ENCODE measurements at regions not wholly inside any gene's neighbourhood (a gene's known extent, or its start where the extent isn't known, plus 50 kb on each side); places are given as distances from the start of the nearest gene placed in this dataset.

GRCh38 chr1:222107975-222108374, 366.1 kb upstream of the DUSP10 start:
- no peaks in the 10 kb centered on the region for H3K36me3 ChIP-seq (ENCODE audit: control insufficient read depth, insufficient read depth, low read length)
- Mint-ChIP-seq H3K4me1 (ENCODE audit: low read depth, unreplicated experiment) (no peaks in the 10 kb centered on the region), H3K9me3 (ENCODE audit: unreplicated experiment) (no peaks in the 10 kb centered on the region), H3K27me3 (ENCODE audit: insufficient read depth, unreplicated experiment) (peaks cover 8% of the 10 kb centered on the region), H3K4me3 (ENCODE audit: unreplicated experiment) (no peak overlapping the region), H3K27ac (ENCODE audit: unreplicated experiment) (no peak overlapping the region), H3K36me3 (ENCODE audit: insufficient read depth, unreplicated experiment) (no peaks in the 10 kb centered on the region)
- H3K4me1 ChIP-seq: no peaks in the 10 kb centered on the region
- no peak for TF ChIP-seq CTCF (IDR thresholded peaks at IDR 0.05; ENCODE audit: insufficient read depth in 1 of 2, low read depth in 1 of 2, low read length in 1 of 2, severe bottlenecking in 1 of 2, unreplicated experiment in 1 of 2)
- no peaks in the 10 kb centered on the region for H3K27me3 ChIP-seq (replicated peaks; ENCODE audit: control insufficient read depth, insufficient read depth, low read length)
- no peak for DNase-seq
- BruUV-seq (replicated peaks): no TSS peak
- intact Hi-C loops (cut with micrococcal nuclease; ENCODE audit: unreplicated experiment): no loop called here
- H3K4me3 ChIP-seq (ENCODE audit: low read depth, low read length): no peak overlapping the region
- POLR2A ChIA-PET: no interaction called here
- no peaks in the 10 kb centered on the region for H3K9me3 ChIP-seq
- CTCF ChIA-PET: no interaction called here

GRCh38 chr1:222107267-222107666, 365.4 kb upstream of the DUSP10 start:
- Histone ChIP-seq H3K4me1 (no peaks in the 10 kb centered on the region), H3K9me3 (no peaks in the 10 kb centered on the region), H3K27me3 (replicated peaks; ENCODE audit: control insufficient read depth, insufficient read depth, low read length) (no peaks in the 10 kb centered on the region), H3K36me3 (ENCODE audit: control insufficient read depth, insufficient read depth, low read length) (no peaks in the 10 kb centered on the region), H3K4me3 (ENCODE audit: low read depth, low read length) (no peak overlapping the region)
- TF ChIP-seq CTCF (IDR thresholded peaks at IDR 0.05; ENCODE audit: insufficient read depth in 1 of 2, low read depth in 1 of 2, low read length in 1 of 2, severe bottlenecking in 1 of 2, unreplicated experiment in 1 of 2): no peak
- H3K36me3 Mint-ChIP-seq (ENCODE audit: insufficient read depth, unreplicated experiment): no peaks in the 10 kb centered on the region
- no peak for DNase-seq
- no peak overlapping the region for H3K4me3 Mint-ChIP-seq (ENCODE audit: unreplicated experiment)
- H3K4me1 Mint-ChIP-seq (ENCODE audit: low read depth, unreplicated experiment): no peaks in the 10 kb centered on the region
- ChIA-PET POLR2A (no interaction called here), CTCF (no interaction called here)
- BruUV-seq (replicated peaks): no TSS peak
- intact Hi-C loops (cut with micrococcal nuclease; ENCODE audit: unreplicated experiment): no loop called here
- no peaks in the 10 kb centered on the region for H3K9me3 Mint-ChIP-seq (ENCODE audit: unreplicated experiment)
- H3K27ac Mint-ChIP-seq (ENCODE audit: unreplicated experiment): no peak overlapping the region
- H3K27me3 Mint-ChIP-seq (ENCODE audit: insufficient read depth, unreplicated experiment): peaks cover 8% of the 10 kb centered on the region

GRCh38 chr1:222106377-222106776, 364.5 kb upstream of the DUSP10 start:
- ChIA-PET CTCF (no interaction called here), POLR2A (no interaction called here)
- no TSS peak for BruUV-seq (replicated peaks)

More at GRCh38 chr1:222106377-222106776, 364.5 kb upstream of the DUSP10 start:
- no peaks in the 10 kb centered on the region for H3K9me3 Mint-ChIP-seq (ENCODE audit: unreplicated experiment)
- H3K36me3 Mint-ChIP-seq (ENCODE audit: insufficient read depth, unreplicated experiment): no peaks in the 10 kb centered on the region
- H3K36me3 ChIP-seq (ENCODE audit: control insufficient read depth, insufficient read depth, low read length): no peaks in the 10 kb centered on the region
- no peak overlapping the region for H3K4me3 ChIP-seq (ENCODE audit: low read depth, low read length)
- peaks cover 5% of the 10 kb centered on the region for H3K27me3 Mint-ChIP-seq (ENCODE audit: insufficient read depth, unreplicated experiment)
- intact Hi-C loops (cut with micrococcal nuclease; ENCODE audit: unreplicated experiment): no loop called here
- no peaks in the 10 kb centered on the region for H3K9me3 ChIP-seq
- H3K4me3 Mint-ChIP-seq (ENCODE audit: unreplicated experiment): no peak overlapping the region
- H3K4me1 ChIP-seq: no peaks in the 10 kb centered on the region
- DNase-seq: no peak
- no peaks in the 10 kb centered on the region for H3K27me3 ChIP-seq (replicated peaks; ENCODE audit: control insufficient read depth, insufficient read depth, low read length)
- H3K4me1 Mint-ChIP-seq (ENCODE audit: low read depth, unreplicated experiment): peaks cover 1% of the 10 kb centered on the region
- no peak for TF ChIP-seq CTCF (IDR thresholded peaks at IDR 0.05; ENCODE audit: insufficient read depth in 1 of 2, low read depth in 1 of 2, low read length in 1 of 2, severe bottlenecking in 1 of 2, unreplicated experiment in 1 of 2)
- H3K27ac Mint-ChIP-seq (ENCODE audit: unreplicated experiment): no peak overlapping the region

Measured in Caco-2 (cell line).